HG03196 (cell line): ENCODE measurements at regions not wholly inside any gene's neighbourhood (a gene's known extent, or its start where the extent isn't known, plus 50 kb on each side); places are given as distances from the start of the nearest gene placed in this dataset.

Source experiments
- ATAC-seq: cut with Tn5 transposase; IDR thresholded peaks from one replicate; pipeline ENCODE4 v1.9.1; 2021; ENCODE audit not compliant: unreplicated experiment

DNA sequence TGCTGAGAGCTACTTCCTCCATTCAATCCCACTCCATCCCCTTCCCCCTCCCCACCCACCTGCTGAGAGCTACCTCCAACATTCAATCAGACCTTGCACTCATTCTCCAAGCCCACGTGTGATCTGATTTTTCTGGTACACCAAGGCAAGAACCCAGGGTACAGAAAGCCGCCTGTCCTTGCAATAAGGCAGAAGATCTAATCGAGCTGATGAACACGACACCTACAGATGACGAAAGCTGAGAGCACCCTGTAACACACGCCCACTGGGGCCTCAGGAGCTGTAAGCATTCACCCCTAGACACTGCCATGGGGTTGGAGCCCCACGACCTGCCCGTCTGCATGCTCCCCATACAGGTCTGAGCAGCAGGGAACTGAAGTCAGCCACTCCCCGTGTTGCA lies 58.3 kb downstream of the TRIML1 start:
- ATAC-seq: no peak

DNA sequence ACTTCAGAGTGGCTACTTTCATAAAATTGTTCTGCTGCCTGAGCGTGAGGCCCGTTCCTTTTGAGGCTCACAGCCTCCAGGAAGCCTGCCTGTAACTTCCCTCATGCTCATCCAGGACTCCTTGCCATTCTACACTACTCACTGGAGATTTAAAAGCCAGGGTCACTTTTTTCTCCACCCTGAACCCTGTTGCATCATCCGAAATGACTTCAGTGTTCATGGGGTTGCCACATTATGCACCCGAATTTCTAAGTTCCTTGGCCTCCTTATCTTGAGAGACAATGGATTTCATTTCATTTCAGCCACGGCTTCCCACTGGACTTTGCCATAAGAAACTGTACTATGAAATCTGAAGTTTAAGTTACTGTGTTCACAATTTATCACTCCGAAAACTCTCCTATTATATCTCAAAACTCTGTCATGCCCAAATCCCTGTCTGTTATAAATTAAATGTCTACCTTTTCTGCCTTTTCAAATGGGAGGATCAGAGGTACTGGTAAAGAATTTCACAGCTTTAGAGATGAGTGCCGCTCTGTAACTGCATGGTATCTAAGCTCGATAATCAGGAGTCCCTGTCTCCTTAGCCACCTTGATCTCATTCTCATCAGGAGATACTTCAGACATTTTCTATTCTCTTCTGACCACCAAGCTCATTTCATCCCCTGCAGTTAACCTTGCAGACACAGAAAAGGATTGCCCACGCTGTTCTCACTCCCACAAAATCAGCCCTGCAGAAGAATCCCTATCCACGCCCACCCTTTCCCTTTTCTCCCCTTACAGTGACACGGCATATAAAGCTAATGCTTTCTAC lies 59.9 kb downstream of the TRIML1 start:
- ATAC-seq: no peak

DNA sequence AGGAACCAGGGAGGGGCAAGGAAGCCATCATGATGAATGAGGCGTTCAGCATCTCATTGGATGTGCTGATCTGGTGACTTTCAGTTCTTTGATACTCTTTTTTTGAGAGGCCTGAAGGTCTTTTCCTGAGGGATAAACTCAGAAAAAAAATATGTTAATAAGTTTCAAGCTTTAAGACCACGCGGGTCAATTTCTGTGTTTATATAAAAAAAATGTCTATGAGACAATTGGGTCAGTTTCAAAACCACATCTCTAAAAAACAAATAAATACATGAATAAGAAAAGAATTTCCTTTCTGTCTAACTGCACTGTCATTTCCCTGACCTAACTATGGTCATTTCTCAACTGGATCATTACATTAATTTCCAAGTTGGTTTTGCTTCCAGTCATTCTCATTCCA lies 62.6 kb downstream of the TRIML1 start:
- no peak for ATAC-seq

DNA sequence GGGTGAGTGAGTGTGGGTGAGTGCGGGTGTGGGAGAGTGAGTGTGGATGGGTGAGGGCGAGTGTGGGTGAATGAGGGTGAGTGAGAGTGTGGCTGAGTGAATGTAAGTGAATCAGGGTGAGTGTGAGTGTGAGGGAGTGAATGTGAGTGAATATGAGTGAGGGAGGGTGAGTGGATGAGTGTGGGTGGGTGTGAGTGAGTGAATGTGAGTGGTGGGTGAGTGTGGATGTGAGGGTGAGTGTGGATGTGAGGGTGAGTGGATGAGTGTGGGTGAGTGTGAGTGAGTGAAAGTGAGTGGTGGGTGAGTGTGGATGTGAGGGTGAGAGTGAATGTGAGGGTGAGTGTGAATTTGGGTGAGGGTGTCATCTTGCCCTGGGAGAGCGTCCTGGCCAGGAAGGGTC lies 67.5 kb downstream of the TRIML1 start:
- no peak for ATAC-seq

DNA sequence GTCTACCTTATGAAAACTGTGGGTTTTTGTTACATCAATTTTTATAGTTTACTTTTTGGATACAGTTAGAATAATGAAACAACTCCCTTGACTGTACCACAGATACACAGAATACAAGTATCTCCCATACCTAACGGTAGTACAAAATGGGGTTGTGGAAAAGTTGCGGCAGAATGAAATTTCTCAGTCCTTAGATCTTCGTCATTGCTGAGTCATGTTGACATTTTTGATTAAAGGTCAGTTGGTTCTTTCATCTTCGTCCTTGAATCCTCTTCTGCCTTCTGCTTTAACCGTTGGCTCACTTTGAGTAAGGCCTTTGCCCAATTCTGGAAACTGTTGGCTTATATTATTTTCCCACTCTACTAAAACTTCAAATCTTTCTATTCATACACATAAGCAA lies 75.6 kb downstream of the TRIML1 start:
- ATAC-seq: no peak

DNA sequence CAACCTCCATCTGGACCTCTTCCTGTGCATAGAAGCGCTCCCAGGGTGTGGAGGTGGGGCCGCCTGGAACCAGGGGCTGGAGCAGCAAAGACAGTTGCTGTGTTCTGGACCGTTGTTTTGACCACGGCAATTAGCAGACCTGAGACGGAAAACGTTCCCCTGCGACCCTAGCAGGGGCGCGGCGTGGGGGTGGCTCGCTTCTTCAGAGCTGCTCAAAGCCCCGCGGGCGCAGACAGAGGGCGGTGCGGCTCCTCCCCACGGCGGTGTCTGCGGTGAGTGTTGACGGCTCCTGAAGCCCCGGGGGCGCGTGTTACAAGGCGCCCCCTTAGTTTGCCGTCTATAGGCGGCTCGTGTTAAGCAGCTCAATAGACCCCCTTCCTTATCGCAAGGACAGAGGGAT lies 79.2 kb downstream of the TRIML1 start:
- no peak for ATAC-seq

DNA sequence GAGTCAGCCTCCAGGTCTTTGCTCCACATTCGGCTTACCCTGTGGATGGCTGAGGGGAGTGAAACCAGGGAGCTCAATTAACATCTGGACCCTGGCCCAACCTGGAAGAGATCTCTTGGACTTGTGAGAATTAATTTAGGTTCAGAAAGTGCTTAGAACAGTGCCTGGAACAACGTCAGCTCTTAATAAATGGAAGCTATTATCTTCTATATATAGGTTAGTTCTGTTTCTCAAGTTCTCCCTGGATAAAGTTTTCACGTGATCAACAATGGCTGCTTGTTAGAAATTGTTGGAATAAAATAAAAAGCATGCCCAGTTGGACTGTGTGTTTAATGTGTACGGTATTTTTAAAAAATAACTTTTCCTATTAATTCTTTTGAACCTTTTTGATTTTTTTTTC lies 80.8 kb downstream of the TRIML1 start:
- ATAC-seq: no peak

DNA sequence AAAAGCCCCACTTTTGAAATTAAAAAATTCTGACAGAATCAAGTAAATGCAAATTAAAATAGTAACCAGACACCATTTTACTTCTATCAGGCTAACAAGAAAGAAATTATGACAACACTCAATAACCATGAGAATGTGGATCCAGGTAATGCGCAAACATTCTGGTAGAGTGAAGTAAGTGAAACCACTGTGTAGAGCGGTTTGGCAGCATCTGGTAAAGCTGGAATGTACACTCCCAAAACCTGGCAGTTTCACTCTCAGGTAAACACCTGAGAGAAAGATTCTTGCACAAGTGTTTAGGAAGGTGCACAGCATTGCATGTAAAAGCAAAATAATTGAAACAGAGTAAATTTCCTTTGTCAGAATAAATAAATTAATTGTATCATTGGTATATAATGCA lies 81.8 kb downstream of the TRIML1 start:
- ATAC-seq: no peak

DNA sequence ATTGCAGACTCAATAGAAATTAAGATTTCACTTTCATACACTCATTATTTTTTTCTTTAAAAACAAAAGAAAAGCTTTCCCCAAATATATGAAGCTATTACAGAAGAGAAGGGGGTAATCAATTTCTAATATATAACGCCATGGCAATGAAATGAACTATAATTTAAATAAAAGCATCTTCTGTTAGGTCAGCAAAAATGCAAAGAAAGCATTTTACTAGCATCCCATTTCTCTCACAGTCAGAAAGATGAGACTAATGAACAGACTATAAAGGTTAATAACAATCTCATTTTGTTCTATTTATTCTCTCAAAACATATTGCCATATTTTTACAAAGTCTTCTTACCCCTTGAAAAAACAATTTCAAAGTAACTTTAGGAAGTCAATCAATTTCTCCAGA lies 89.0 kb downstream of the TRIML1 start:
- no peak for ATAC-seq

DNA sequence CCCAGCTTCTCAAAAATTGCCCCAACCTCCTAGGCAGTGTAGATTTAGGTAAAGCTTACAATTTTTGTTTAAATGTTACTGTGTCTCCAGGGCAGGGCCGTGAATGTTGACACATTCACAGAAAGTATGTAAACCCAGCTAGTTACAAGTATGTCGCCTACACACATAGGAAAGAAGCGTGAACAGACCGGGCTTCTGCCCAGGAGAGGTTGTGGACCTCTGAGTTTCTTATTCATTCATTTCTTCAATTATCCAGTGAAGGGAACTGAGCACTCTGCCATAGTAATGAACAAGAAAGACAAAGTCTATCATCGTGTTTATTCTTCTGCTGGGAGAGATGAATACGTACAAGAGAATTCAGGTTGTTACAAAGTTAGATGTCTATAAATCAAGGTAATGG lies 93.2 kb downstream of the TRIML1 start:
- ATAC-seq: no peak

DNA sequence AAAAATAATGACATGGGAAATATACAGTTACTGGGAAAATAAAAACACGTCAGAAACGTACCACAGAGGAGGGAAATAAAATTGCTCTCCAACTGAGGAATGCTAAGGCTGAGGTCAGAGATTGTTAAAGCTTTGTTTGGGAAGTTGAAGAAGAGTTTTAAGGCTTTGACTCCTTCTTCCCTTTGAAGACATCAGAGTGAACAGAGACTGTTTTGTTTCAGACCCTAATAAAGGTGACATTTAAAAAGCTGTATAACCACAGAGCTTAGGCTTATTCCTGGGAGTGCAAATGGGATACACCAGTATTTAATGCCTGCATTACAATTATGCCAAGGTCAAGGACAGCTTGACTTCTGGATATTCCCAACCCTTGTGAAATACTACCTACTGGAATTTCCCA lies 102.8 kb downstream of the TRIML1 start:
- no peak for ATAC-seq

DNA sequence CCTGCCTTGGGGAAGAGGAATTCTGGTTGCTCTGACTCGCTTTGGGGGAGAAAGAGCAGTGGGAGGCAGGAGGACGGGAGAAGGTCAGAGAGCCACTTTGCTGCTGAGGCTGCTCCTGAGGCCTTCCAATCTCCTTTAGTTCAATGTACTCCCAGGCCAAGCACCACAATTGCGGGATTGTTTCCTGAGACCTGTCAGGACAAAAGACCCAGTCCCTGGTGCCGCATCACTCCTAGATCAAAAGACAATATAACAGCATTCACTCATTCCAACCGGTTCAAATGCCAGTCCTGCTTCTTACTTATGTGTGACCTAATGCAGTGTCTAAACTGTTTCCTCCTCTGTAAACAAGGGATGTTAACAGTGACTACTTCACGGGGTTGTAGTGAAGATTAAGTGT lies 106.4 kb downstream of the TRIML1 start:
- ATAC-seq: no peak

DNA sequence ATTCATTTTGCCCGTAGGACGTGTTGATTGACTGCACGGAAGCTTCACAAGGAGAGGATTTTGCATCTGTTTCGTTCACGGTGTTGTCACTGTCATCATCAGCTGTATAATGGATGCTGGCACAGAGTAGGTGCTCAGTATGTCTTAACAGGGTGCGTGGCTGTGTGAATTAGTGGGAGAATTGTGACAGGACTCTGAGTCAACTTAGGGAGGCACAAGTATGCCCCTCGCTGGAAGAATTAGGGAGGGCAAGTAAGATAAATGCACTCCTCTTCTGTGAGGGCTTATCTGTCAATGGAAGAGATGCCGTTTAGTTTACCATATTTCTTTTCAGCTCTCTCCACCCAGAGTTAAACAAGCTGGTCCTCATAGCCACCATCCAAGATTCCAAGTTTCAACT lies 107.2 kb downstream of the TRIML1 start:
- no peak for ATAC-seq

DNA sequence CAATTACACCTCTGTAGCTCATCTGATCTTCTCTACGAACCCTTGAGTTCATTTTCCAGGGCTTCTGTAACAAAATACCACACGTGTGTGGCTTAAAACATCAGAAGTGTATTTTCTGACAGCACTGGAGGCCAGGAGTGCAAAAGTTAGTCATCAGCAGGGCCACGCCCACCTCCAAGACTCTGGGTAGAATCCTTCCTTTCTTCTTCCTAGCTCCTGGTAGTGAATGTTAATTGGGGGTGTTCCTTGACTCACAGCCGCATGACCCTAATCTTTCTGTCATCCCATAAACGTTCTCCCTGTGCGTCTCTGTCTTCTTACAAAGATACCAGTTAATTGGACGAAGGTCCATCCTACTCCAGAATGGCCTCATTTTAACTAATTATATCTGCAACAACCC lies 115.0 kb downstream of the TRIML1 start:
- no peak for ATAC-seq

DNA sequence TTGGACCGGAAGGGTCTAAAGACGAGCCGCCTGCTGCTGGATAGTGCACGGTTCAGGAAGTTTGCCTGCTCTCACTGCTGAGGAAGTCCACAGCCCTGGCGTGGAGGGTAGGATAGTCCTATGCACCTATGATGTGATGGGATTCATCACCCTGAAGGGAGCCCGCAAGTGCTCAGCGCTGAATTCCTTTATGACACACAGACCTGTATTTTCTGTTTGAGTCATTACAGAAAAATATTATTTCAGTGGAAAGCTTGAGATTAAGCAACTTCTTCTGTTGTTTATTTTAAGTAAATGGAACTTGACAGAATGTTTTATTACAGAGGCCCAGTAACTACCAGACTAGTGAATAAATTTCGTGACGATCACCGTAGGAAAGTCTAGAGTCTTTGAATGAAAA lies 123.2 kb downstream of the TRIML1 start:
- ATAC-seq: no peak

DNA sequence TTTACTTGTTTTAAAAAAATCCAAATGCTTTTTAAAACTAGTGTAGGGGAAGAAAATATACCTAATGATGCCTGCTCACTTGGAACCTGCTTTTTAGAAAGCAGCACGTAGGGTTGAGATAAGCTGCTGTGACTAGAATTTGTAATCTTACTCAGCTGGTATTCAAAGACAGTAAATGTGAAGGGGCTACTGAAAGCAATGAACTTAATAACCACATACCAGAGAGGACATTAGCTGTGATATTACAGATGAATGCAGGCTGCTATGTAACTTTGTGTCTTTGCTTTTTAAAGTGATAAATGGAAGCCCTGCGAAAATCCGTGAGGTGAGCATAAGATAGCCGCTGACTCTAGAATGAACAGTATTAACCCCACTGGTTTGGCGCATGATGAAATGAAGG lies 124.1 kb downstream of the TRIML1 start:
- ATAC-seq: no peak

DNA sequence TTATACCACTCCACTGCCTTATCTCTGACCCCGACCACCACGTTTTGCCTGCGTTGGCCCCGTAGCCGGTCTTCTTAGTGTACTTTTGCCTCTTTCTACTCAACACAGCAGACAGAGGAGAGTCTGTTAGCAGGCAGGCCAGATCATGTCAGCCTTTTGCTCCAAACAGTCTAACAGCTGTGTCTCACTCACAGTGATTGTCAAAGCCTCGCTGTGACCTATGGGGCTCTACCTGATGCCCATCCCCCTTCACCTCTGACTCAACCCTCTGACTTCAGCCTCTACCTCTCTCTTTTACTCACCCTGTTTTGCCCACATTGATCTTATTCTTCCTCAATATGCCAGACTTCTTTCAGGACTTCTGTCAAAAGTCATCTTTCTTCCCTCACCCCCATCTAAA lies 127.1 kb downstream of the TRIML1 start:
- ATAC-seq: no peak

DNA sequence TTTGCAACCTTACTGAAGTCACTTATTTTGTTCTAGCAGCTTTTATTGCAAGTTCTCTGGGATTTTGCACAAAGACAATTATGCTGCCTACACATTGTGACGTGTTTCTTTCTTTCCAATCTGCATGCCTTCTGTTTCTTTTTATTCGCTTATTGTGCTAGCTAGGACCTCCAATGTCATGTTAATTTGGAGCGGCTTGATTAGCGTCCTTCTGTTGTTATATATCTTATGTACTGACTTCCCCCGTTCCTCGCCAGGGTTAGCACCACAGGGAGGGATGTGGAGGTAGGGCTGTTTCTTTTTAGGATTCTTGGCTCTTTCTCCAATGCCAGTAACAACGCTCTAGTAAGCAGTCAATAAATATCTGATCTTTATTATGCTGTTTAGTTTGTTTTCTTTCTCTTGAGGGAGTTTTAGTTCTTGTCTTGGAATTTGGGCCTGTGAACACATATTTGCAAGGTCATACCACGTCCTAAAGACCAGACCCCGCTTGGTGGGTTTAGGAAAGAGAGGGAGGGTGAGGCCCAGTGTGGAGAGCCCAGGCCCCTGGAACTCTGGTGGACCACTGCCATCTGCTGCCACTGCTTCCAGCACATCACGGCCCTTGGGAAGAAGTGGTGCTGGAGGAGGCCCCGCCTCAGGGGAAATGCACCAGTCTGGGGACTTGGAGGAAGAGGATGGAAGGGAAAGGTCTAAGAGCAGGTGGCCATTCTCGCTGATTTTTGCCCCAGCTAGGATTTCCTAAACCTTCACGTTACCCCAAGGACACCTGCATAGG lies 129.1 kb downstream of the TRIML1 start:
- ATAC-seq: no peak

DNA sequence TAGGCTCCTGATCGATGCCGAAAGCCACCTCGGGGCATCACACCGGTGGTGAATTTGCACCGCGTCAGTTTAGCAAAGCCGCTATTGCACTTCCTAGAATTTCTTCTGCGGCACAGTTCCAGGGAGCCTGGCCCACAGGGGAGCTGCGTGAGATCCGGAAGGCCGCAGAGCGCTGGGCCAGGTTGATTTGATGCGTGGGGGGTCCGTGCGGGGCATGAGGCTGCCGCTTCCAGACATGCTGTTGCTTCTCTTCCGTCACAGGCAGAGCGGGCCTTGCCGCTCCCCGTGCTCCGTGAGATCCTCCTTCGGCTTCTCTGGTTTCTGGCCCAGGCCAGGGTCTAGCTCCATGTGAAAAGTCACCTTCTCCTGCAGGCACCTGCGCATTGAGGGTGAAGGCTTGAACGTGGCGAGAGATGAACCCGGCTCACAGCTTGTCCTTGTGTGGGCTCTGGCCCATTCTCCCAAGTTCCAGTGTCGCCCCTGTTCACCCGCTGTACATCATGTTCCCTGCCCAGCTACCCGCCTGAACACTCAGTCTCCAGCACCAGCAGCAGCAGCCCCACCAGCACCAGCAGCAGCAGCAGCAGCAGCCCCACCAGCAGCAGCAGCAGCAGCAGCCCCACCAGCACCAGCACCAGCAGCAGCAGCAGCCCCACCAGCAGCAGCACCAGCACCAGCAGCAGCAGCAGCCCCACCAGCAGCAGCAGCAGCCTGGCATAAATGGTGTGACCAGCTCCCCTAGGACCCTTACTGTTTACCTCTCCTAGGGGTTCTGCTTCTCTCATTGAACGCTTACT lies 131.2 kb downstream of the TRIML1 start:
- ATAC-seq: no peak

DNA sequence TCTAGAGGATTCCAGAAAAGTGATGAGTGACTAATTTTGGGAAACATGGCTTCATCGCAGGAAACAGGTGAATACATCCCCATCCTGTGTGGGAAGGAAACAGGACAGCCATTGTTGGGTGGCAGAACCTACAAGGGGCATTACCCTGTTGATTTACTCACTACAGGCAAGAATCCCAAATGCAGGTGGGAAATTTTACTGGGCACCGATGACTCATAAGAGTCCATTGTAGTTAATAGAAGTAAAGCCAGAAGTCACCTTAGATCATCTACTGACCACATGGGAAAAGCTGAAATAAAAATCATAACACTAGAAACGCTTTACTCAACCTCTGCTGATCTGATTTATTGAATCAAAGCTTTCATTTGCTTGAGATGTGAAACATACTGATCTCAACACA lies 136.4 kb downstream of the TRIML1 start:
- no peak for ATAC-seq

DNA sequence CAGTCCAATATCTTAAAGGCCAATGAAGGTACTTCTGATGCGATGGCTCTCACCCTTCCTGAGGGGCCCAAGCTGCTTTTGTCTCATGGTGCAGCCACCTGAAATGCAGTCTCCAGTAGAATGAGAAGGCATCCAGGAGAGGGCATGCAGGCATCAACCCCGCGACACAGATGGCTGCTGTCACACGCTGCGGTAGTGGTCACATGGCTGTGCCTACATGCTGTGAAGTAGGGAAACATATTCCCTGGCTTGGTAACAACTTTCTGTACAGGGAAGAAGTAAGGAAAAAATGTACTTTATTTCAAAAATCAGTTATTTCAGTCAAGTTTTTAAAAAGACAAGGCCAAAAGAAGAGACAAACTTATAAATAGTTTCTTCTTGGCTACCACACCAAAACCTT lies 139.9 kb downstream of the TRIML1 start:
- no peak for ATAC-seq
